Activated CD4-positive, alpha-beta T cell treated with anti-CD3 and anti-CD28 coated beads for 4 hours (primary cell): ENCODE measurements at regions not wholly inside any gene's neighbourhood (a gene's known extent, or its start where the extent isn't known, plus 50 kb on each side); places are given as distances from the start of the nearest gene placed in this dataset.
"Not testable (repeated sequence)": the region's sequence is repeated elsewhere in the genome, so short reads cannot be mapped to it uniquely, and the experiment has no call there.

Experiments used
- DNase-seq, 2 donors: peaks; one replicate each; pipeline ENCODE4 v3.0.0-alpha.2; 2020

DNA sequence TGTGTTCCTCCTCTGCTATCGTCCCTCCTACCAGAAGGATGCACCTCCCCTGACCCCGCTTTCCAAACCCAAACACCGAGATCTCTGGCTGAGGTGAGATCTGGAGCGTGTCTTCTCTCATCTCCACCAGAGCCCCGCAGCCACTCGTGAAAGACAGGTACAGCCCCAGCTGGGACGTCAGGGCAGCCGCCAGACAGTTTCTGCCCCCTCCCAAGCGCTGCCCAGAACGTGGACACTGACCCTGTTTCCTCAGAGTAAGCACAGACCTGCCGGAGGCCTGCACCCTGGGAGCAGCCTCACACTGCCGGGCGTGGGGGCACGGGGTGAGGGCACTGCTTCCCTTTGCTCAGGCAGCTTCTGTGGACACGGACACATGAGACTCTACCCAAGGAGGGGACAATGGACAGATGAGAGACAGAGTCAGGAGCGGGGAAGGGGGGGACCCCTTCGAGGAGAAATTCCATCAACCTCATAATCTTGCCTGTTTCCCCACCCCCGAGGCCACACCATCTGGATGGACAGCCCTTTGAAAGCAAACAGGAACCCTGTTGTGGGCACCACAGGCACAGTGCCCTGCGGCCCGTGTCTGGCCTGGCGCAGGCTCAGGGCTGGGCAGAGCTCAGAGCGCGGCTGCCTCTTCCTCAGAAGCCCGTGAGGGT lies 210.6 kb downstream of the DLL1 start:
- DNase-seq, result no peak

DNA sequence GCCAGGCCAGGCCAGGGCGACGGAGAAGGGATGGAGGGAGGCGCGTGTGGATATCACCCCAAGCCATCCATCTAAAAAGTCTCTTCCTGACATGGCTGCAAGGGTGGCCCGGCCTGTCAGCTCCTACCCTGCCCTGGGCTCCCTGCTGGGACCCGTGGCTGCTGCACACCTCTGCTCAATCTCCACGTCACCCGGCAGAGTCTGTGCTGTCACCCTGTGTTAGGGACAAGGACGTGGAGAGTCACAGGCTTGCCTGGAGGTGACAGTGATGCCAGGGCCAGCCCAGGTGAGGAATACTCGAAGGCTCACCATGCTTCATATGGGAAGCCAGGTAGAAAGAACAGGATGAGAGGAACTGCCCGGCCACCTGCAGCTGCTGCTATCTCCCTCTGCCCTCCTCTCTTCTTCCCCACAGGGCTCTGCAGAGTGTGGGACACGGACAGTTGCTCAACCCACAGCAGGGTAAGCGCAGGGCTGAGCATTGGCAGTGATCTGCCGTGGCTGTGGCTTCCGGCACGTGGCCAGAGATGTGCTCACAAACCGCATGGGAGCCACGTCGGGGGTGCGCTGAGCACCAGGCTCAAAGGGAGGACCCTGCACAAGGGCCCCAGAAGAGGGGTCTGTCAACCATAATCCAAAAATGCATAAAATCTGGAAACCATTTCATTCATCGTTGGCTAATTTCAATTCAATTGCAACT lies 214.3 kb downstream of the DLL1 start:
- DNase-seq, result no peak

DNA sequence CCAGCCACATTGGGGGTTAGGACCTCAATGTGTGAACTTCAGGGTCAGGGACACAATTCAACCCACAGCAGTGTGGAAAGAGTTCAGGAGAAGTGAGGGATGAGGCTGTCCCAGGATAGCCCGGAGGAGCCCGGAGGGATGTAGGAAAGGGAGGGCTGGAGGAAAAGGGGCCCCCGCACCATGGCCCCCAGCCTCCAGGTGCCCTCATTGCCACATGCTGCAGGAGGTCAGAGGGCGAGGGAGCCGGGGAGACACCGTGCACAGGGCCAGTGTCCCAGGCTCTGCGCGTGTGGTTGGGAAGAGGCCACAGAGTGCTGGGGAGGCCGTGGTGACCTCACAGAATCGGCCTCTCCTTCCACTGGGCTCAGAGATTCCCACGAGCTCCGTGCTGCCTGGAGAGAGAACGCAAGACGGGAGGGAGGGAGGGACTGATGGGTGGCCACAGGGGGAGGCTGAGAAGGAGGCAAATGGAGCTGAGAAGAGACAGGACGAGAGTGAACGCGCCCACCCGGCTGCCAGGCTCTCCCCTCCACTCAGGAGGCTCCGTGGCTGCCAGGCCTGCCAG lies 215.1 kb downstream of the DLL1 start:
- no peak for DNase-seq

DNA sequence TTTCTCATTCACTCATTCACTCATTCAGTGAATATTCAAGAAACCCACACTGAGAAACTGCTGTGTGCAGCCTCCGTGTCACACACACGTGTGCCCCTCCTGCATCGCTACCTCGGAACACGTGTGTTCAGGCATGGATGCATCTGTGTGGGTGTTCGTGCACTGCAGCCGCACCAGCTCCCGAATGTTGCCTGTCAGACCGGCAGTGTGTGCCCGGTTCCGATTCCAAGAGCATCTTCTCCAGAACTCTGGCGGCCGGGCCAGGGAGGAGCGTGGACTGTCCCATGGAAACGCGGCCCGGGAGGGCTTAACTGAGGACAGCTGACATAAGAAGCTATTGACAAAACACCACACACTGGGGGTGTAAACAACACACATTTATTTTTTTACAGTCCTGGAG lies 216.0 kb downstream of the DLL1 start:
- no peak for DNase-seq

DNA sequence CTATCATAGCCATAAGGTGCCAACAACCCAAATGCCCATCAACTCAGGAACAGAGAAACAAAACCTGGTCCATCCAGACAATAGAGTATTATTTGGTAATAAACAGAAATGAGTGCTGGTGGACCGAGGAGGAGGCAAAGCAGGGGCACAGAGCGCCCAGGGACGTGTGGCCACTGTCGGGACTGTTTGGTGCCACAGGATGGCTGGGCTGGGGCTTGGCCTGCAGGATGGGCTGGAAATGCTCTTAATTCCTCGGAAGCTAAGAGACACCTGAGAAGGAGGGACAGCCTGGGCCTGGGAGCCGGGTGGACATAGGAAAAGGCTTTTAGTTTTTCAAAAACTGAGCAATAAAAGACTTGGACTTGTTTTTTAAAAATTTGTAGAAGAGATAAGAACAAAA lies 216.4 kb downstream of the DLL1 start:
- no peak for DNase-seq

DNA sequence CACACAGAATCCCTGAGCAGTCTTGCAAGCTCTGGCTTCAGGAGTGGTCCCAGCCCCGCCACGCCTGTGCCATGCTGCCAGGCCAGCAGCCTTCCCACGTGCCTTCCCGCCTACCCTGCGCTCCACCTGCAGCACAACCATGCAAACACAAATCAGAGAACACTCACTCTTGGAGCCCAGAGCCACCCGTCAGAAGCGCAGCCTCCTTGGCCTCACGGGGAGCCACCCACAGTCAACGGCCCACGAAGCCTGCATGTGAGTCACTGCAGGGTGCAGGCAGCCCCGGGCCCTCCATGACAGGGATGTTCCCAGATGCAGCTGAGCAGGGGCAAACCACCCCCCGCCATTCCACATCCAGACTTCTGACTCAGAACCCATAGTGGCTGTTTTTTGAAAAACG lies 217.0 kb downstream of the DLL1 start:
- no peak for DNase-seq

DNA sequence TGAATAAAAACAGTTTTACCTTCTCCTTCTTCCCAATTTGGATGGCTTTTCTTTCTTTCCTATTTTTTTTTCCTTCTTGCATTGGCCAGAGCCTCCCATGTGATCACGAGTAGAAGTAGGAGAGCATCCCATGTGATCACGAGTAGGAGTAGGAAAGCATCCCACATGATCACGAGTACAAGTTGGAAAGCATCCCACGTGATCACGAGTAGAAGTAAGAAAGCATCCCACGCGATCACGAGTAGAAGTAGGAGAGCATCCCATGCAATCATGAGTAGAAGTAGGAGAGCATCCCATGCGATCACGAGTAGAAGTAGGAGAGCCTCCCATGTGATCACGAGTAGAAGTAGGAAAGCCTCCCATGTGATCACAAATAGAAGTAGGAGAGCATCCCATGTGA lies 218.6 kb downstream of the DLL1 start:
- no peak for DNase-seq

DNA sequence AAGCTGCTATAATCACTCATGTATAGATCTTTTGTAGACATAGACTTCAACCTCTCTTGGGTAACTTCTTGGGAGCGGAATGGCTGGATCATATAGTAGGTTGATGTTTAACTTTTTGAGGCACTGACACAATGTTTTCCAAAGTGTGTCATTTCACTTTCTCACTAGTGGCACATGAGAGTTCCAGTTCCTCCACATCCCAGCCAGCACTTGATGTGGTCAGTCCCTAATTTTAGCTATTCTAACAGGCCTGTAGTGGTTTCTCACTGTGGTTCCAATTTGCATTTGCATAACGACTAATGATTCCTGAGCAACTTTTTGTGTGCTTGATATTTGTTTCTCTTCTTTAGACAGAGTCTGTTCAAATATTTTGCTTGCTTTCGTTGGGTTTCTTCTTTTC lies 221.3 kb downstream of the DLL1 start:
- DNase-seq, result no peak

DNA sequence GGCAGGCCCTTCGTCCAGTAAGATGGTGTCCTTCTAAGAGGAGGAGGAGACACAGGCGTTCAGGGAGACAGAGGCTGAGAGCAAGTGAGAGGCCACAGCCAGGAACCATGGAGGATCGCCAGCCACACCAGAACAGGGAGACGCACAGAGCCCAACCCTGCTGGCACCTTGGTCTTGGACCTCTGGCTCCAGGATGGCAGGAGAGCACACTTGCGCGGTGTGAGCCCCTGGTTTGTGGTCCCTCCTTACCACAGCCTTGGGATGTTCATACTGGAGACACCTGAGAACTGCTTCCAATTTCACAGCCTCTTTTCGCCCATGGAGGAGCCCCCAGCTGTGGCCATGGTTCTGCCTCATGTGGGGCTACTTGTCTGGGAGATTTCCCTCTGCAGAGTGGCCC lies 222.4 kb downstream of the DLL1 start:
- no peak for DNase-seq

DNA sequence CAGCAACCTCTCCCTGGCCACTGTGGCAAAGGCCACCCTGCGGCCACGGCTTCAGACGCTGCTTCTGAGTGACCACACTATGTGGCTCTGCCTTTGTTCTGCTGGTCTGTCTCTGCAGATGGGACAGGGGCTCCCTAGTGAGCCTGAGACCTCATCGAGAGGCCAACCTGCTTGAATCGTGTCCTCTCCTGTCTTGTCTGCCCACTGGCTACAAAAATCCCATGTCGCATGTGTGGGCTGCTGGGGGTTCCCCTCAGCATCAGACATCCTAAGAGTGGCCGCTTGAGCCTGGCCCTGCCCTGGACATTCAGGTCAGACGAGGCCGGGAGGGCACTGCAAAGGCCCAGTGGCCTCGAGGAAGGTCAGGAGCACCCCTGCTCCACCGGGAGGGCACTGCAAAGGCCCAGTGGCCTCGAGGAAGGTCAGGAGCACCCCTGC lies 222.9 kb downstream of the DLL1 start:
- no peak for DNase-seq

DNA sequence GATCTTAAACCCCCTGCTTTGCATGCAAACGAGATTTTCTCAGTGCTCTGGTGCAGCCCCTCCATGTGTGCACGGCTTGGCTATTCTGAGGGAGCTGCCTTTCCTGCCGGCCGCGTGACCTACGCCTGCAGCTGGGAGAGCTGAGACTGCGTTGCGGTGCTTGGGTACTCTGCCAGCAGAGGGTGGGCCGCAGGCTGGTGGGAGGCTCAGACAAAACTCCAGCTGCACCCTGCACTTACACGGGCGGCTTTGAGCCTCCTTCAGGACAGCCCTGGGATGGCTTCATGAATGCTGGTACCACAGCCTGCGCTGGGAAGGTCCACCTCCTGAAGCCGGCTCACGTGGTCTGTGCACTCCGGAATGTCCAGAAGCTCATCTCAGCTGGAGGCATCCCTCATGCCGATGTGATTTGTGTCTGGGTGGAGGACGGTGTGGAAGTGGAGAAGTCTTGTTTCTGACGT lies 223.7 kb downstream of the DLL1 start:
- DNase-seq, result no peak

DNA sequence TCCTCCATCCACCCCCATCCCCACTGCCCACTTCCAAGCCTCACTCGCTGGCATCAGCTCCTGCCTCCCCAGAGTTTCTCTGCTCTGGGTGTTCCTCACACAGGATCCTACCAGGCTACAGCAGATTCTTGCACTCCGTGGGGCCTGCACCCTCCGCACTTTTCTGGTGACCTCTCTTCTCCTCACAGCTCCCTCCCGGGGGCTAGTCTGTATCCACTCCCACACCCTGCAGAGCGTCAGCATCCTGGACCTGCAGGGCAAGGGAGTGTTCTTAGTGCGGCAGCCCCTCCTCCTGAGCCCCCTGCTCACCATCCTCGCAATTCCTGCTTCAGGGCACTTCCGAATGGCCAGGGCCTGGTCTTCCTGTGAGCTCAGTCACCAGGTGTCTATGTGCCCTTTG lies 224.2 kb downstream of the DLL1 start:
- no peak for DNase-seq

DNA sequence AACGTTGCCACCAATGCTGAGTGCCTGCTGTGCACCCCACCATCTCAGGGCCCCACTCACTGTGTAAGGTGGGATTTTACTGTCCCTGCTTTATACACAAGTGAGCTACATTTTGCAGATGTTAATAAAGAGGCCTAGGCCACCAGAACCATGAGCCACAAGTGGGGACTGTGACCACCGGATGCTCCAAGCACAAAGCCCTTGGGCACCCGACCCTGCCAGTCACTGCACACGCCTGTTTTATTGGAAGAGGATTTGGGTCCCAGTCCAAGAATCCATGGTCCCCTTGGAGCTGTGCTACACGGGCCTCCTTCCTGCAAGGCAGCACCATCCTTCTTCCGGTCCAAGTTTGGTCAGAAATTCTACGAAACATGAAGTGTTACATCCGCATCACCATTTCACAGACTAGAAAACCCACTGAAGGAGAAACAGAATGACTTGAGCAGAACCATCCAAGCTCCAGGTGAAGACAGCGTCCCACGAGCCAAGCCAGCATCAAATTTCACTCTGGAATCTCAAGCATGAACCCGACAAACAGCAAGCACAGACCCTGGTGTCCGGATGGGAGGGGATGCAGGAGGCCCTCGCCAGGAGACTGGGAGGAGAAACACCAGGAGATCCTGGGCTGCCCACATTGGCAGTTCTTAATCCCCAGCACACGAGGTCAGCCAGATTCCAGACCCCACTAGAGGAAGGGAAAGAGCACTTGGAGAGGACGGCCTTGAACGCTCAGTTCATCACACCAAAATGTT lies 226.9 kb downstream of the DLL1 start:
- DNase-seq, result no peak

DNA sequence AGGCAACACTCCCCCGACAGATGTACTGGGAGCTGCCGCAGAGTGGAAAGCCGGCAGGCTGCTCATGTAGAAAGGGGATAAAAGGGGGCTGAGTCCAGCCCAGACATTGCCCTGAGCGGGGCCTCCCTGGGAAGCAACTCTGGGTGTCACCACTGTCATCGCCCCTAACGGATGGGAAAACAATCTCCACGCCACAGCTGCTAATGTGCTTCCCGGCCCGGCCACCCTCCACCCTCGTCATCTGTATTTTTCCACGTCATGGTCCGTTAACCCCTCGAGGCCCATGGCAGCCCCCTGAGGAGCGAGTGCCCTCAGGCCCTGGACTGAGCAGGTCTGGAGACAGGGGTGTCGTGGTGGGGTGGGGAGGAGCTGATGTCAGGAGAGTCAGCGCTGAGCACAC lies 227.4 kb downstream of the DLL1 start:
- no peak for DNase-seq

DNA sequence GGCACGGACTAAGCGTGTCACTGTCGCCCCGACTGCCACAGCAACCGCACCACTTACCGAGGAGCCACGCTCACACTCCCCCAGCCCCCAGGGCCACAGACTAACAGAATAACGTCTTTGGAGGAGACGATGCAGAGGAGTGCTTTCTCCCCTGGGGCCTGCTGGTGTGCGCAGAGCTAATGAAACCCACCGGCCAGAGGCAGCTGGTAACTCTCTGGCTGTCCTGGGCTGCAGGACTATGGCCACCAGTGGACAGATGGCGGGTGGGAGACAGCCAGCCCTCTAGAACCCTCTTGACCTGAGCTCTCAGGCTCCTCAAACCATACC lies 228.0 kb downstream of the DLL1 start:
- DNase-seq, result no peak

DNA sequence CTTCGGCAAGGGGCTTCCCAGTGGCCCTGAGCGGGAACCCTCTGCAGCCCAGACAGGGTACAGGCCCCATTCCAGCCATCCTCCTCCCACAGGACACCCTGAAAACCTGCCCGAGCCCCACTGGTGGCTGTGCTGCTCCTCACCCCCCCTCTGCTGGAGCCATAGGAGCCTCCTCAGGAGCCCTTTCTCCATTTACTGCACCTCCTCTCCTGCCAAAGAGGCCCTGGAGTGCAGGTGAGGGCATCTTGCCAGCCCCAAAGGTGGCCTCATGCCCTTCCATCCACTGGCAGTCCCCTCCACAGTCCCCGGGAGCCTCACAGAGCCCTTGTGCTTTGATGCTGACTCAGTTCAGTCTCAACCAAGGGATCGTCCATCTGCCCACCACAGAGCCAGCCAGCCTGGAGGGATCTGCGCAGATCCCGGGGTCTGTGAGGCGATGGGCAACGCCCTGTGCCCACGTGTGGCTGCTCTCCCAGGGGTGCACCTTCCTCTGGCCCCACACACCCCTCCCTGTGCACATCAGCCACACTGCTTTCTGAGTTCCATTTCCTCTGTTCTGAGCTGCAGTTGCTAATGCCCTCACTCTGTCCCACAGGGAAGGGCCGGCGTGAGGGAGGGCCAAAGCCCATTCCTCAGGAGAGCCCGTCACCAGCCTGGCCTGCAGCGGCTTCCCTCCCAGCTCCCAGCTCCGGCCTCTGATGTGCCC lies 228.5 kb downstream of the DLL1 start:
- no peak for DNase-seq

DNA sequence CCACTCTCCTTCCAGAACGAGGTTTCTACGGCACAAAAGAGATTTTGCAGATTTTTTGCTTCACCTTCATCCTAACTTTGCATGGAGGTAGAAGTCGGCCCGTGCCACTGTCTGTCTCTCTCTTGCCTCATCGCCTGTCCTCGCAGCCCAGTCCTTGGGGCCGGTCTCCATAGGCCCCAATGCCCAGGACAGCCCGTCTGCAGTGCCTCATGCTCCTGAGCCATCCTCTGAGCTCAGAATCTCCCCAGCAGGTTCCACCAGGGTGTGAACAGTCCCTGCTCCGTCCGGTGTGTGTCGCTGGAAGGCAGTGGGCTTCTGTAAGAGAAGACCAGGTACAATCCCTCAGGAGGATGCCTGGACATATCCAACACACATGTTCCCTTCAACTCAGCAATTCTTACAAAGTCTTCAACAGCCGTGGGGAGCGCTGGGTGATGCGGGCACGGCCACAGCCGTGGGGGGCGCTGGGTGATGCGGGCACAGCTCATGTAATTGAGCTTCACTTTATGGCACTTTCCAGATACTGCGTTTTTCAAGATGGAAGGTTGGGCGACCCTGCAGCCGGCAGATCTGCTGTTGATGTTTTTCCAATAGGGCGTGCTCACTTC lies 231.9 kb downstream of the DLL1 start:
- DNase-seq, result no peak

DNA sequence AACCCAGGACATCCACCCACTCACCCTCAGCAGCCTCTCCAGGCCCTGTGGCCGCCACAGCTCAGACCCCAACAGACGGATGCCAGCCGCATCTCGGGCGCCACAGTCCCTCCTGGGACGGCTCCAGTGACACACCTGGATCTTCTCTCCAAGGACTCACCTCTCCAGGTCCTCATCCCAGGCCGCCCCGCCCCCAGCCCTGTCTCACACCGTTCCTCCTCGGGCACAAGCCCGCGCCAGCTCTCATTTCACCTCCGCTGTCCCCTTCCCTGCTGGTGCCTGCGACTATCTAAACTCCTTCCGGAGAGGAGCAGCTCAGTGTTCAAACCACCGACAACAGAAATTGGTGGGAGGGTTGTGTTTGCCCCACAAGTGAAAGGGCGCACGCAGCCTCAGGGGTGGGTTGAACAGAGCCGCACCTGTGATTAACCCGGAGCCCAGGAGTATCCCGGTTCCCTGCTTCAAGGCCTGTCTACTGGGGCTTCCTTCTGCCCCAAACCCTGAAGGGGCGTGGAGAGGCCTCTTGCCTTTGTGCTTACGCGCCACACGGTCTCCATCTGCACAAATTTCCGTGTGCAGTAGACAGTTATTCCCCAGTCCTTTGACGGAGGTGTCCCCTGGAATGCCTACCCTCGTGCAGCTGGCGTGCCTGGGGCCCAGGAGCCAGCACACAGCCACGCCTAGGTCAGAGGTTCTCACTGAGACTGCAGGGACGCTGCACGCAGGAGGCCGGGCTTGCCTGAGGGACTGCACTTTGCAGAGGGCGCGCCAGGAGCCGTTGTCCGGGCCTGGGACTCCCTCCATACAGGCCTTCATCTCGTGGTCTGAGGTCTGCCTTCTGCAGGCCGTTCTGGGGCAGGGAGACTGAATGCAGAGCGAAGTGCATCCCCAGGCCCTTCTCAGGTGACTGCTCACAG lies 232.7 kb downstream of the DLL1 start:
- DNase-seq, result no peak

DNA sequence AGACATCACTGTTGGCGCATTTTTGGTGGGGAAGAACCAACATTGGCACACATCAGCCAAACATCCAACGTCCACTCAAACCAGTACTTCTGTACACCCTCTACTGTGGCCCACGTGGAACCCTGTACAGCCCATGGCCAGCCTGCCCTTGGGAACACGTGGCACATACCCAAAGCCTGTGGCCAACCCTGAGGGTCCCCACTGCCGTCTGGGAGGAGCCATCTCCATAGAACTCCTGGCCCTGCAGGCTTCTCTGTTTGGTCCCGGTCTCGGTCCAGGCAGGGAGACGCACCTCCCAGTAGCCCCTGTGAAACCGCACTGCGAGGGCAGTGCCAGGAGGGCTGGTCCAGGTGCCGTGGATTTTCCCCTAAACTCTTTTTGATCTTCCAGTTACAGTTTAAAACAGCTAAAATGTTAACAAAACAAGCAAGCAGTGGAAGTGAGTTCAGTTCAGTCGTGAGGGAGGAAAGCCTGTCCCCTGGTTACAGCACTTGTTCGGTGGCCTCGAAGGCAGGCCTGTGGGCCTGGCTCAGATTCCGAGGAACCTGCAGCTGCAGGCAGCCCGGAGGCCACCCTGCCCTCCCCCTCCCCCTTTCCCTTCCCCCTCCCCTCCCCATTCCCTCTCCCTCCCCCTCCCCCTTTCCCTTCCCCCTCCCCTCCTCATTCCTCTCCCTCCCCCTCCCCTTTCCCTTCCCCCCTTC lies 233.7 kb downstream of the DLL1 start:
- no peak for DNase-seq

DNA sequence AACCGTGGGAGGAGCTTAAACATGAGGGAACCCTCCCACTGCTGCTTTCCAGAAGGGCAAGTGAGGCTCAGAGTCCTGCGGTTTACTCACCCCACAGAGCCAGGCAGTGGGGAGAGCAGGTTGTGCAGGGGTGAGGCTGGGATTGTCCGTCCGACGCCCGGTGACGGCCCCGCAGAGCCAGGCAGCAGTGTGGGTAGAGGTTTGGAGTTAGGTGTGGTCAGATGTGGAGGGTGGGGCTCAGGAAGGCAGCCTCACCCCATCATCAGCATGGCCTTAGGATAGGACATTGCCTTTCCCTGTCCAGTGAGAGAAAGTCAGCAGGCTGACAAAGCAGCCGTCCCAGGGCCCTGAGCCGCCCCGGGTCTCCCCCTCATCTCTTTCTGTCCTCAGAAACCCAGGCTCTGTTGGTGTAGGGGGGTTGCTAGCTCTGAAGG lies 234.6 kb downstream of the DLL1 start:
- DNase-seq, result no peak

DNA sequence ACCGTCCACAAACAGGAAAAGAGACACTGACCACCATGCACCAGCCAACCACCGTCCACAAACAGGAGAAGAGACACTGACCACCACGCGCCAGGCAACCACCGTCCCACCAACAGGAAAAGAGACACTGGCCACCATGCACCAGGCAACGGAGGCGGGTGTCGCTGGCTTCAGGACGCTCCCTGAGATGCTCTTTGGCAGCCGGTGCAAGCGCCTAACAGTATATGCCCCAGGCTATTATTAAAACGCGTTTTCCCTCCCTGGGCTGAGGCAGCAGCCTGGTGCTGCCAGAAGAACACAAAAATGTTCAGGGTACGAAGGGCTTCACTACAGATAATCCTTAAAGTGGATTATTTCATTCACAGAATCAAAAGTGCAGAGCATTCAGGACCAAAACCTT lies 235.1 kb downstream of the DLL1 start:
- not testable (repeated sequence) for DNase-seq
